ENCODE measurements at regions not wholly inside any gene's neighbourhood (a gene's known extent, or its start where the extent isn't known, plus 50 kb on each side); places are given as distances from the start of the nearest gene placed in this dataset.
A peak's percentile ranks its signal among the peaks of the same experiment; 100 is the strongest.

DNA sequence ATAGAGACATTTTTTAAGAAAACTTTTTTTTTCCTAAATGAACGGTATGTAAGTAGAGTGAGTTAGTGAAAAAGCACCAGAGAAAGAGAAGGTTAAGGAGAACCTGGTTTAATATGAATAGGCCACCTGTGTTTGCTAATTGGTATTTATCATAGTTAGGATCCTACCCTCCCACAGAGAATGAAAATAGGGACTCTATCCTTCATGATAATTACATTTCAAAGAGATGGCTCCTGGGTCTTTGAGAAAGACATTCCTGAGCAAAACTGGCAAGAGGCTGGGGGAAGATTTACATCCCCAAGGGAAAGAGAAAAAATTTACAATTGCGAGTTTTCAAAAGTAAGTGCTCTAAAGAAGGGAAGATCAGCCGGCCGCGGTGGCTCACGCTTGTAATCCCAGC is 1284.5 kb downstream of the SLITRK1 start:
- H3K36me3 ChIP-seq (ENCODE audit: low read depth, low read length) = no peaks in the 10 kb centered on the region
- no peak for ATAC-seq
- no peaks in the 10 kb centered on the region for H3K9me2 ChIP-seq (replicated peaks; ENCODE audit: low read length)
- ChIA-PET CTCF (no interaction called here), POLR2A (ENCODE audit: unreplicated experiment) (no interaction called here)
- DNase-seq = no peak
- H3K4me2 ChIP-seq (ENCODE audit: low read length) = no peak overlapping the region
- BruUV-seq (replicated peaks) = no TSS peak
- no peaks in the 10 kb centered on the region for H3K9me3 ChIP-seq (ENCODE audit: low read length)
- H3K4me1 ChIP-seq (ENCODE audit: insufficient read depth, low read length) = no peaks in the 10 kb centered on the region
- no peaks in the 10 kb centered on the region for H3F3A ChIP-seq (ENCODE audit: low read length, unreplicated experiment)
- no peak overlapping the region for H3K27ac ChIP-seq (ENCODE audit: low read length)
- no peak overlapping the region for H2AFZ ChIP-seq (ENCODE audit: low read length)
- no peak overlapping the region for H3K4me3 ChIP-seq (ENCODE audit: low read length)
- no peak for TF ChIP-seq EZH2 (IDR thresholded peaks at IDR 0.05; ENCODE audit: low read length, unreplicated experiment)
- TF ChIP-seq CTCF (conservative IDR thresholded peaks at IDR 0.05; ENCODE audit: low read depth, low read length) = no peak
- no peak for TF ChIP-seq EZH2phosphoT487 (IDR thresholded peaks at IDR 0.05; ENCODE audit: borderline replicate concordance, low read length)
- H4K20me1 ChIP-seq (ENCODE audit: low read length) = no peaks in the 10 kb centered on the region
- no peak overlapping the region for H3K9ac ChIP-seq (ENCODE audit: low read length)
- intact Hi-C loops (cut with micrococcal nuclease) = no loop called here
- H3K79me2 ChIP-seq (ENCODE audit: low read length) = no peaks in the 10 kb centered on the region
- no peaks in the 10 kb centered on the region for H3K27me3 ChIP-seq (ENCODE audit: low read length)

DNA sequence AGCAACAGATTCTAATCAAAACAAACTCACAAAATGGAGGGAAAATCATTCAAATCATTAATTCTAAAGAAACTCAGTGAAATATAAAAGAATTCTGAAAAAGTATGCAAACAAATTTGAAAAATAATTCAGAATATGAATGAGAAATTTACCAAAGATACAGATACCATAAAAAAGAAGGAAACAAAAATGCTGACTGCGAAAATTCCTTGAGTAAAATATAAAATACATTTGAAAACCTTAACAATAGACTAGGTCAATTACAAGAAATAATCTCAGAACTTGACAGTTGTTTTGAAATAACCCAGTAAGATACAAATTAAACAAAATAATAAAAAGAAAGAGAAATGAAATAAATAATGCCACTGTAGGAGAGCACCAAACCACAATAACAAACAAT is 1289.0 kb downstream of the SLITRK1 start:
- Histone ChIP-seq H3K27ac (ENCODE audit: low read length) (no peak overlapping the region), H3K9ac (ENCODE audit: low read length) (no peak overlapping the region), H3K9me3 (ENCODE audit: low read length) (no peaks in the 10 kb centered on the region), H4K20me1 (ENCODE audit: low read length) (no peaks in the 10 kb centered on the region), H3K36me3 (ENCODE audit: low read depth, low read length) (no peaks in the 10 kb centered on the region), H3K79me2 (ENCODE audit: low read length) (no peaks in the 10 kb centered on the region), H3K4me2 (ENCODE audit: low read length) (no peak overlapping the region), H3K4me3 (ENCODE audit: low read length) (no peak overlapping the region), H3K4me1 (ENCODE audit: insufficient read depth, low read length) (no peaks in the 10 kb centered on the region), H3K27me3 (ENCODE audit: low read length) (no peaks in the 10 kb centered on the region), H2AFZ (ENCODE audit: low read length) (no peak overlapping the region), H3F3A (ENCODE audit: low read length, unreplicated experiment) (no peaks in the 10 kb centered on the region), H3K9me2 (replicated peaks; ENCODE audit: low read length) (no peaks in the 10 kb centered on the region)
- no TSS peak for BruUV-seq (replicated peaks)
- ChIA-PET POLR2A (ENCODE audit: unreplicated experiment) (no interaction called here), CTCF (no interaction called here)
- DNase-seq = no peak
- TF ChIP-seq EZH2phosphoT487 (IDR thresholded peaks at IDR 0.05; ENCODE audit: borderline replicate concordance, low read length) (no peak), EZH2 (IDR thresholded peaks at IDR 0.05; ENCODE audit: low read length, unreplicated experiment) (no peak), CTCF (conservative IDR thresholded peaks at IDR 0.05; ENCODE audit: low read depth, low read length) (no peak)
- no peak for ATAC-seq
- intact Hi-C loops (cut with micrococcal nuclease) = no loop called here

DNA sequence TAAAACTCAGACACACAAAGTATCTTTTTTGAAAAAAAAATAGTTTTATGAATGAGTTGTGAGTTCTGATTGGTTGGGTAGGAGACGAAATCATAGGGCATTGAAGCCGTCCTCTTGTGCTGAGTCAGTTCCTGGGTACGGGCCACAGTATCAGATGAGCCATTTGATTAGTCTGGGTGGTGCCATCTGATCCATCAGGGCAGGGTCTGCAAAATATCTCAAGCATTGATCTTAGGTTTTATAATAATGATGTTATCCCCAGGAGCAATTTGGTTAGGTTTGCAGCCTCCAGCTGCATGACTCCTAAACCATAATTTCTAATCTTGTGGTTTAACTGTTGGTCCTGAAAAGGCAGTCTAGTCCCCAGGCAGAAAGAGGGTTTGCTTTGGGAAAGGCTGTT is 1310.6 kb downstream of the SLITRK1 start:
- no peaks in the 10 kb centered on the region for H3K4me1 ChIP-seq (ENCODE audit: insufficient read depth, low read length)
- H3K4me2 ChIP-seq (ENCODE audit: low read length) = no peak overlapping the region
- no TSS peak for BruUV-seq (replicated peaks)
- ChIA-PET CTCF (no interaction called here), POLR2A (ENCODE audit: unreplicated experiment) (no interaction called here)
- H3K9me2 ChIP-seq (replicated peaks; ENCODE audit: low read length) = no peaks in the 10 kb centered on the region
- intact Hi-C loops (cut with micrococcal nuclease) = no loop called here
- no peak overlapping the region for H2AFZ ChIP-seq (ENCODE audit: low read length)
- H3K27me3 ChIP-seq (ENCODE audit: low read length) = no peaks in the 10 kb centered on the region
- H4K20me1 ChIP-seq (ENCODE audit: low read length) = no peaks in the 10 kb centered on the region
- H3K9me3 ChIP-seq (ENCODE audit: low read length) = no peaks in the 10 kb centered on the region
- H3F3A ChIP-seq (ENCODE audit: low read length, unreplicated experiment) = no peaks in the 10 kb centered on the region
- H3K4me3 ChIP-seq (ENCODE audit: low read length) = no peak overlapping the region
- no peaks in the 10 kb centered on the region for H3K79me2 ChIP-seq (ENCODE audit: low read length)
- DNase-seq (peak; percentile 28), ATAC-seq (no peak)
- TF ChIP-seq EZH2 (IDR thresholded peaks at IDR 0.05; ENCODE audit: low read length, unreplicated experiment) (no peak), CTCF (conservative IDR thresholded peaks at IDR 0.05; ENCODE audit: low read depth, low read length) (no peak), EZH2phosphoT487 (IDR thresholded peaks at IDR 0.05; ENCODE audit: borderline replicate concordance, low read length) (no peak)
- H3K27ac ChIP-seq (ENCODE audit: low read length) = no peak overlapping the region
- no peaks in the 10 kb centered on the region for H3K36me3 ChIP-seq (ENCODE audit: low read depth, low read length)
- no peak overlapping the region for H3K9ac ChIP-seq (ENCODE audit: low read length)
